Astrocyte (in vitro differentiated cells and primary cell): ENCODE measurements at regions not wholly inside any gene's neighbourhood (a gene's known extent, or its start where the extent isn't known, plus 50 kb on each side); places are given as distances from the start of the nearest gene placed in this dataset.

ENCODE experiments used
- DNase-seq: peaks from one replicate; pipeline ENCODE4 v3.0.0-alpha.2; 2010; ENCODE audit warnings: low read depth
- FAIRE-seq: peaks from 2 replicates; lab custom pipeline; 2011; peaks lifted over from hg19 to GRCh38; lab: Jason Lieb, UNC
- H2AFZ ChIP-seq: 2 replicates; pipeline ENCODE4 v1.6.0; 2012; ENCODE audit warnings: low read depth, low read length, inconsistent platforms
- H3K27ac ChIP-seq: 2 replicates; pipeline ENCODE4 v1.5.1; 2011; ENCODE audit warnings: low read depth, low read length, inconsistent platforms
- H3K27me3 ChIP-seq: 2 replicates; pipeline ENCODE4 v1.6.0; 2011; ENCODE audit warnings: low read length, inconsistent platforms; ENCODE audit not compliant: insufficient read depth
- H3K36me3 ChIP-seq: 2 replicates; pipeline ENCODE4 v1.5.1; 2011; ENCODE audit warnings: low read length, inconsistent platforms; ENCODE audit not compliant: insufficient read depth
- H3K4me1 ChIP-seq: 2 replicates; pipeline ENCODE4 v1.5.1; 2011; ENCODE audit warnings: low read length, inconsistent platforms; ENCODE audit not compliant: insufficient read depth
- H3K4me2 ChIP-seq: 2 replicates; pipeline ENCODE4 v1.6.0; 2012; ENCODE audit warnings: low read length, inconsistent platforms
- H3K4me3 ChIP-seq: 2 replicates; pipeline ENCODE4 v1.5.1; 2011; ENCODE audit warnings: low read depth, mild to moderate bottlenecking, low read length, inconsistent platforms; ENCODE audit not compliant: insufficient read depth
- H3K79me2 ChIP-seq: 2 replicates; pipeline ENCODE4 v1.6.0; 2012; ENCODE audit warnings: mild to moderate bottlenecking, low read length, inconsistent platforms; ENCODE audit not compliant: insufficient read depth
- H3K9ac ChIP-seq: 2 replicates; pipeline ENCODE4 v1.6.0; 2012; ENCODE audit warnings: mild to moderate bottlenecking, low read length, inconsistent platforms
- H3K9me3 ChIP-seq: 2 replicates; pipeline ENCODE4 v1.5.1; 2012; ENCODE audit warnings: low read depth, mild to moderate bottlenecking, low read length, inconsistent platforms; ENCODE audit not compliant: insufficient read depth
- H4K20me1 ChIP-seq: 2 replicates; pipeline ENCODE4 v1.6.0; 2012; ENCODE audit warnings: low read length, inconsistent platforms; ENCODE audit not compliant: insufficient read depth
- H3K27ac Mint-ChIP-seq: one replicate; pipeline ENCODE4 v1.8.0; 2021; ENCODE audit warnings: mild to moderate bottlenecking, mixed read lengths; ENCODE audit not compliant: unreplicated experiment
- H3K27me3 Mint-ChIP-seq: one replicate; pipeline ENCODE4 v1.8.0; 2021; ENCODE audit warnings: low read depth, mixed read lengths; ENCODE audit not compliant: unreplicated experiment
- H3K36me3 Mint-ChIP-seq: one replicate; pipeline ENCODE4 v1.8.0; 2021; ENCODE audit warnings: low read depth, mixed read lengths; ENCODE audit not compliant: unreplicated experiment
- H3K4me1 Mint-ChIP-seq: one replicate; pipeline ENCODE4 v1.8.0; 2021; ENCODE audit warnings: low read depth, mixed read lengths; ENCODE audit not compliant: unreplicated experiment
- H3K4me3 Mint-ChIP-seq: one replicate; pipeline ENCODE4 v1.8.0; 2021; ENCODE audit warnings: mild to moderate bottlenecking, moderate library complexity, mixed read lengths; ENCODE audit not compliant: unreplicated experiment
- H3K9me3 Mint-ChIP-seq: one replicate; pipeline ENCODE4 v1.8.0; 2021; ENCODE audit warnings: mild to moderate bottlenecking, mixed read lengths; ENCODE audit not compliant: unreplicated experiment
- CTCF ChIP-seq: IDR thresholded peaks from 2 replicates; pipeline ENCODE4 v1.5.1; 2011; ENCODE audit warnings: low read depth, mild to moderate bottlenecking, inconsistent platforms, low read length, moderate library complexity; ENCODE audit not compliant: insufficient read depth
- EZH2 ChIP-seq: IDR thresholded peaks from 2 replicates; pipeline ENCODE4 v1.6.1; 2012; ENCODE audit warnings: mild to moderate bottlenecking, low read length, inconsistent platforms; ENCODE audit not compliant: insufficient read depth

GRCh38 chr13:103772576-103772975 is 706.4 kb upstream of the SLC10A2 start:
- H3K36me3 ChIP-seq = no peaks in the 10 kb centered on the region
- no peaks in the 10 kb centered on the region for H3K79me2 ChIP-seq
- no peak overlapping the region for H3K4me3 ChIP-seq
- H3K4me1 Mint-ChIP-seq = no peaks in the 10 kb centered on the region
- TF ChIP-seq EZH2 (no peak), CTCF (no peak)
- no peaks in the 10 kb centered on the region for H3K36me3 Mint-ChIP-seq
- H3K4me2 ChIP-seq = no peak overlapping the region
- no peak overlapping the region for H2AFZ ChIP-seq
- no peak overlapping the region for H3K27ac ChIP-seq
- H3K9ac ChIP-seq = no peak overlapping the region
- no peaks in the 10 kb centered on the region for H3K4me1 ChIP-seq
- H3K9me3 Mint-ChIP-seq = peaks cover 6% of the 10 kb centered on the region
- DNase-seq (no peak), FAIRE-seq (no peak)
- H3K27me3 ChIP-seq = no peaks in the 10 kb centered on the region
- peaks cover 3% of the 10 kb centered on the region for H3K27me3 Mint-ChIP-seq
- no peaks in the 10 kb centered on the region for H4K20me1 ChIP-seq
- no peak overlapping the region for H3K4me3 Mint-ChIP-seq
- no peak overlapping the region for H3K27ac Mint-ChIP-seq
- no peaks in the 10 kb centered on the region for H3K9me3 ChIP-seq

- Histone ChIP-seq H3K4me1 (no peaks in the 10 kb centered on the region), H3K79me2 (no peaks in the 10 kb centered on the region), H2AFZ (no peak overlapping the region), H3K9me3 (no peaks in the 10 kb centered on the region), H4K20me1 (no peaks in the 10 kb centered on the region), H3K36me3 (no peaks in the 10 kb centered on the region), H3K27ac (no peak overlapping the region), H3K27me3 (no peaks in the 10 kb centered on the region), H3K4me2 (no peak overlapping the region), H3K9ac (no peak overlapping the region), H3K4me3 (no peak overlapping the region)
- no peaks in the 10 kb centered on the region for H3K9me3 Mint-ChIP-seq
- H3K36me3 Mint-ChIP-seq = no peaks in the 10 kb centered on the region
- no peak for DNase-seq
- no peak for FAIRE-seq
- no peaks in the 10 kb centered on the region for H3K27me3 Mint-ChIP-seq
- TF ChIP-seq CTCF (no peak), EZH2 (no peak)
- no peaks in the 10 kb centered on the region for H3K4me1 Mint-ChIP-seq
- H3K4me3 Mint-ChIP-seq = no peak overlapping the region
- H3K27ac Mint-ChIP-seq = no peak overlapping the region
These were observed 696.3 kb upstream of the SLC10A2 start for GRCh38 chr13:103762523-103762922.

- FAIRE-seq = no peak
- H3K9ac ChIP-seq = no peak overlapping the region
- no peaks in the 10 kb centered on the region for H3K4me1 Mint-ChIP-seq
These were observed 693.1 kb upstream of the SLC10A2 start for GRCh38 chr13:103759361-103759760.

More at GRCh38 chr13:103759361-103759760, 693.1 kb upstream of the SLC10A2 start:
- no peaks in the 10 kb centered on the region for H3K27me3 Mint-ChIP-seq
- H3K4me3 ChIP-seq = no peak overlapping the region
- DNase-seq = no peak
- TF ChIP-seq EZH2 (no peak), CTCF (no peak)
- H3K79me2 ChIP-seq = no peaks in the 10 kb centered on the region
- H3K4me3 Mint-ChIP-seq = no peak overlapping the region
- no peaks in the 10 kb centered on the region for H4K20me1 ChIP-seq
- no peaks in the 10 kb centered on the region for H3K4me1 ChIP-seq
- H3K4me2 ChIP-seq = no peak overlapping the region
- no peaks in the 10 kb centered on the region for H3K36me3 Mint-ChIP-seq
- H3K36me3 ChIP-seq = no peaks in the 10 kb centered on the region
- H3K27ac Mint-ChIP-seq = no peak overlapping the region
- H3K9me3 Mint-ChIP-seq = no peaks in the 10 kb centered on the region
- no peak overlapping the region for H3K27ac ChIP-seq
- H3K27me3 ChIP-seq = no peaks in the 10 kb centered on the region
- H3K9me3 ChIP-seq = no peaks in the 10 kb centered on the region
- no peak overlapping the region for H2AFZ ChIP-seq
